K562 (cell line): ENCODE measurements at regions not wholly inside any gene's neighbourhood (a gene's known extent, or its start where the extent isn't known, plus 50 kb on each side); places are given as distances from the start of the nearest gene placed in this dataset.

Experiments
- ATAC-seq: fragments of 200-7000 bp; cut with Tn5 transposase; 3 replicates; pipeline ENCODE4 v1.9.1; 2020; ENCODE audit warnings: moderate library complexity
- BruUV-seq: library from RNA; stranded (reverse); fragments of 400-500 nt; replicated peaks from 2 replicates; lab custom pipeline; 2021; lab: Mats Ljungman, UMichigan
- CTCF ChIA-PET: fragments of 300-600 bp; formaldehyde crosslinking; extraction: SDS; loops from one replicate; lab custom pipeline; 2021; ENCODE audit warnings: low intra/inter-chr PET ratio; lab: Yijun Ruan, JAX
- POLR2A ChIA-PET: fragments of 300-600, 350-650 bp; sonication (Branson Sonifier 250); formaldehyde crosslinking; extraction: SDS; loops from one replicate; lab custom pipeline; 2021; ENCODE audit warnings: antibody characterized with exemption, inconsistent platforms; lab: Yijun Ruan, JAX
- DNase-seq, 4 experiments: peaks; one replicate each; pipeline versions ENCODE4 v3.0.0 to v3.0.0-alpha.2; 2011 to 2018; ENCODE audit warnings: low spot score in 3 of 4, mixed read lengths in 3 of 4; ENCODE audit errors: extremely low read depth in 1 of 4
- FAIRE-seq: peaks from 2 replicates; lab custom pipeline; 2011; peaks lifted over from hg19 to GRCh38; lab: Jason Lieb, UNC
- H2AFZ ChIP-seq: 2 replicates; pipeline ENCODE4 v1.6.0; 2011; ENCODE audit warnings: low read depth, low read length, control low read depth, inconsistent platforms
- H3K27ac ChIP-seq: fragments of 200-600 bp; 3 replicates; pipeline ENCODE4 v1.8.0; 2011; ENCODE audit warnings: low read depth, mild to moderate bottlenecking, control low read depth, inconsistent platforms, low read length, moderate library complexity, mixed read lengths; ENCODE audit errors: extremely low read depth
- H3K27me3 ChIP-seq, 2 experiments: fragments of 300-600 bp in 1 of 2; 2 replicates in 1 of 2; 3 replicates in 1 of 2; pipeline versions ENCODE4 v1.6.0 to v1.8.0; 2011; ENCODE audit warnings: inconsistent platforms in 2 of 2, low read length in 2 of 2, mild to moderate bottlenecking in 1 of 2, mixed read lengths in 1 of 2, moderate library complexity in 1 of 2; ENCODE audit not compliant: control insufficient read depth in 2 of 2, insufficient read depth in 2 of 2
- H3K36me3 ChIP-seq: fragments of 300-600 bp; 3 replicates; pipeline ENCODE4 v1.8.0; 2011; ENCODE audit warnings: mild to moderate bottlenecking, low read length, inconsistent platforms; ENCODE audit not compliant: control insufficient read depth, insufficient read depth
- H3K4me1 ChIP-seq, 2 experiments: fragments of 200-600 bp in 1 of 2; replicated peaks in 1 of 2; 2 replicates in 1 of 2; 3 replicates in 1 of 2; pipeline versions ENCODE4 v1.5.1 to v1.8.0; 2011; ENCODE audit warnings: inconsistent platforms in 2 of 2, low read length in 2 of 2, mild to moderate bottlenecking in 1 of 2, mixed read lengths in 1 of 2, moderate library complexity in 1 of 2; ENCODE audit not compliant: control insufficient read depth in 2 of 2, insufficient read depth in 2 of 2
- H3K4me2 ChIP-seq: 2 replicates; pipeline ENCODE4 v1.6.1; 2011; ENCODE audit warnings: low read length, control low read depth, inconsistent platforms, mixed read lengths; ENCODE audit not compliant: insufficient read depth
- H3K4me3 ChIP-seq: fragments of 200-600 bp; sonication (generic), shearing (Covaris generic); 2 replicates; pipeline ENCODE4 v1.5.1; 2016; ENCODE audit warnings: control low read depth, inconsistent platforms
- H3K79me2 ChIP-seq: fragments of 200-600 bp; 3 replicates; pipeline ENCODE4 v1.8.0; 2011; ENCODE audit warnings: low read length, inconsistent platforms; ENCODE audit not compliant: control insufficient read depth, insufficient read depth
- H3K9ac ChIP-seq, 2 experiments: 2 replicates each; pipeline versions ENCODE4 v1.6.0 to v1.6.1; 2011; ENCODE audit warnings: low read depth in 2 of 2, low read length in 2 of 2, control low read depth in 1 of 2, inconsistent platforms in 1 of 2, mild to moderate bottlenecking in 1 of 2, mixed read lengths in 1 of 2; ENCODE audit not compliant: insufficient read depth in 1 of 2
- H3K9me1 ChIP-seq: one replicate; pipeline ENCODE4 v1.6.0; 2011; ENCODE audit warnings: inconsistent platforms, mild to moderate bottlenecking, low read length, moderate library complexity; ENCODE audit not compliant: control insufficient read depth, insufficient read depth
- H3K9me3 ChIP-seq: replicated peaks from 2 replicates; pipeline ENCODE4 v1.5.1; 2011; ENCODE audit warnings: low read depth, low read length, inconsistent platforms; ENCODE audit not compliant: control insufficient read depth, insufficient read depth
- H4K20me1 ChIP-seq: replicated peaks from 2 replicates; pipeline ENCODE4 v1.6.1; 2011; ENCODE audit warnings: low read length, inconsistent platforms, mixed read lengths; ENCODE audit not compliant: control insufficient read depth, insufficient read depth
- BRD4 ChIP-seq: fragments of 200-600 bp; sonication (generic); IDR thresholded peaks from 2 replicates; pipeline ENCODE4 v1.6.1; 2017; ENCODE audit warnings: inconsistent platforms
- FOXJ2 ChIP-seq: fragments of 200-800 bp; sonication (Bioruptor generic); IDR thresholded peaks from 2 replicates; pipeline ENCODE4 v1.6.1; 2016; ENCODE audit warnings: missing genetic modification characterization, missing compliant biosample characterization
- KLF16 ChIP-seq: IDR thresholded peaks from 2 replicates; pipeline ENCODE4 v1.6.1; 2016; ENCODE audit warnings: antibody characterized with exemption
- LCOR ChIP-seq: sonication (generic); formaldehyde crosslinking; IDR thresholded peaks from 2 replicates; pipeline ENCODE4 v1.8.0; 2022; ENCODE audit warnings: mild to moderate bottlenecking, missing genetic modification reagents
- NR2C2 ChIP-seq, 2 experiments: fragments of 200-800 bp in 1 of 2; sonication (Bioruptor generic) in 1 of 2; sonication (generic) in 1 of 2; formaldehyde crosslinking in 1 of 2; IDR thresholded peaks; 2 replicates each; pipeline versions ENCODE4 v1.6.1 to v1.8.0; 2016 to 2022; ENCODE audit warnings: mild to moderate bottlenecking in 1 of 2, missing compliant biosample characterization in 1 of 2, missing genetic modification characterization in 1 of 2, missing genetic modification reagents in 1 of 2
- PTTG1 ChIP-seq: fragments of 450-650 bp; IDR thresholded peaks from 2 replicates; pipeline ENCODE4 v1.6.1; 2016; ENCODE audit warnings: low read depth, mild to moderate bottlenecking, missing genetic modification characterization, missing compliant biosample characterization
- RBM22 ChIP-seq: fragments of 200-400 bp; formaldehyde crosslinking; IDR thresholded peaks from 2 replicates; pipeline ENCODE4 v1.6.1; 2018; ENCODE audit warnings: low read length, low read depth; ENCODE audit not compliant: poor library complexity, severe bottlenecking
- RUNX1 ChIP-seq: sonication (generic); IDR thresholded peaks from 2 replicates; pipeline ENCODE4 v1.6.1; 2016; ENCODE audit warnings: antibody characterized with exemption, low read depth
- TCFL5 ChIP-seq: fragments of 250-450 bp; sonication (Bioruptor Pico); conservative IDR thresholded peaks from 2 replicates; pipeline ENCODE4 v1.6.1; 2021; ENCODE audit warnings: mild to moderate bottlenecking, moderate library complexity, matching md5 sums
- ZNF395 ChIP-seq: fragments of 200-800 bp; sonication (Bioruptor generic); IDR thresholded peaks from 2 replicates; pipeline ENCODE4 v1.6.1; 2017; ENCODE audit warnings: missing genetic modification characterization, missing compliant biosample characterization
- ZNF583 ChIP-seq: fragments of 250-450 bp; sonication (Bioruptor Pico); IDR thresholded peaks from 2 replicates; pipeline ENCODE4 v1.4.0; 2020
- WGBS: fragments of 100-300 bp; shearing (Covaris generic); methylation state at CpG from one replicate; pipeline ENCODE4 v1.1.6; 2016; ENCODE audit warnings: low coverage, mixed read lengths; ENCODE audit not compliant: insufficient coverage; ENCODE audit errors: missing lambda C conversion rate; 5-methylcytosine and 5-hydroxymethylcytosine counted together
- in situ Hi-C: fragments of 300-500 bp; cut with MboI; formaldehyde crosslinking; loops from 4 replicates; pipeline ENCODE4 v1.15.0; 2018; ENCODE audit warnings: inconsistent platforms, mixed read lengths
- intact Hi-C: fragments of 100-400 bp; cut with micrococcal nuclease; formaldehyde crosslinking; loops from 2 replicates; pipeline ENCODE4 v1.14.2; 2022

- Histone ChIP-seq H3K27ac (no peak overlapping the region), H2AFZ (no peak overlapping the region), H3K4me2 (no peak overlapping the region), H3K4me1 (no peaks in the 10 kb centered on the region), H3K9me1 (no peaks in the 10 kb centered on the region), H3K4me3 (no peak overlapping the region), H3K79me2 (no peaks in the 10 kb centered on the region), H3K36me3 (no peaks in the 10 kb centered on the region), H3K27me3 (no peaks in the 10 kb centered on the region), H3K9me3 (no peaks in the 10 kb centered on the region), H4K20me1 (no peaks in the 10 kb centered on the region), H3K9ac (no peak overlapping the region)
- in situ Hi-C loops = no loop called here
- no peak for DNase-seq
- no peak for ATAC-seq
- no peak for FAIRE-seq
- POLR2A ChIA-PET = no interaction called here
- intact Hi-C loops = no loop called here
- CTCF ChIA-PET = no interaction called here
- WGBS = 0% methylated on average over 1 of the region's 1 CpG
- TF ChIP-seq FOXJ2 (tag) (no peak), ZNF583 (CRISPR knock-in tag) (no peak), PTTG1 (tag) (no peak), KLF16 (no peak), ZNF395 (CRISPR knock-in tag) (no peak), LCOR (CRISPR knock-in tag) (no peak), TCFL5 (CRISPR knock-in tag) (no peak), RUNX1 (no peak), BRD4 (no peak), NR2C2 (CRISPR knock-in tag; IDR thresholded peaks at IDR 0.05) (no peak), NR2C2 (tag; IDR thresholded peaks at IDR 0.05) (no peak), RBM22 (no peak)
- no TSS peak for BruUV-seq
Observed at GRCh38 chr14:97942921-97943320, 1145.7 kb downstream of the VRK1 start.
